ENCODE measurements at regions not wholly inside any gene's neighbourhood (a gene's known extent, or its start where the extent isn't known, plus 50 kb on each side); places are given as distances from the start of the nearest gene placed in this dataset.

DNA sequence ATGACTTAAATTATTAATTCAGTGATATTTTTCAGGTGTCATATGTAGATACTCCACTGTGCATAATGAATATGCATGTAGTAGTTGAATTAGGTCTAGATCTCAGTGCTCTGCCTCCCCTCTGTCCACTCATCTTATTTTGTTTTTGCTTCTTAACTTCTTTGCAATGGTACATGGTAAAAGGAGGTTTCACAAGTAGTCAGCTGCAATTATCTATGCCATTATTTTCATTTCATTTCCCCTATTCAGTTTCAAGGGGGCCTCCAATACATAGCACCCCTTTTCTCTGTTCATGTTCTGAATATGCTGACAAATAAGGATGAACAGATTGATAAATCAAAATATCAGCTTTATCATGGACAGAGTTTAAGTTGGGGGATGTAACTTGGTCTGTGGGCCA lies 511.6 kb upstream of the ZNF608 start:
- TF ChIP-seq, protein P1, sequence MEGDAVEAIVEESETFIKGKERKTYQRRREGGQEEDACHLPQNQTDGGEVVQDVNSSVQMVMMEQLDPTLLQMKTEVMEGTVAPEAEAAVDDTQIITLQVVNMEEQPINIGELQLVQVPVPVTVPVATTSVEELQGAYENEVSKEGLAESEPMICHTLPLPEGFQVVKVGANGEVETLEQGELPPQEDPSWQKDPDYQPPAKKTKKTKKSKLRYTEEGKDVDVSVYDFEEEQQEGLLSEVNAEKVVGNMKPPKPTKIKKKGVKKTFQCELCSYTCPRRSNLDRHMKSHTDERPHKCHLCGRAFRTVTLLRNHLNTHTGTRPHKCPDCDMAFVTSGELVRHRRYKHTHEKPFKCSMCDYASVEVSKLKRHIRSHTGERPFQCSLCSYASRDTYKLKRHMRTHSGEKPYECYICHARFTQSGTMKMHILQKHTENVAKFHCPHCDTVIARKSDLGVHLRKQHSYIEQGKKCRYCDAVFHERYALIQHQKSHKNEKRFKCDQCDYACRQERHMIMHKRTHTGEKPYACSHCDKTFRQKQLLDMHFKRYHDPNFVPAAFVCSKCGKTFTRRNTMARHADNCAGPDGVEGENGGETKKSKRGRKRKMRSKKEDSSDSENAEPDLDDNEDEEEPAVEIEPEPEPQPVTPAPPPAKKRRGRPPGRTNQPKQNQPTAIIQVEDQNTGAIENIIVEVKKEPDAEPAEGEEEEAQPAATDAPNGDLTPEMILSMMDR (IDR thresholded peaks at IDR 0.05; ENCODE audit: control extremely low read depth, extremely low read depth), result no peak
- DNase-seq, result no peak
- no peak for ATAC-seq (ENCODE audit: insufficient read depth, low FRiP score)
- peaks cover 0 to 10% (median 0%) of the 10 kb centered on the region in 5 donors for H3K4me1 ChIP-seq (ENCODE audit: control insufficient read depth in 5 of 5, insufficient read depth in 5 of 5, low read length in 5 of 5)
- H3K36me3 ChIP-seq (ENCODE audit: control insufficient read depth in 4 of 4, insufficient read depth in 4 of 4, low read length in 4 of 4), result no peaks in the 10 kb centered on the region
- H3K27ac ChIP-seq (ENCODE audit: low read depth in 1 of 2, low read length in 1 of 2), result no peak overlapping the region
- H3K9me3 ChIP-seq (ENCODE audit: control insufficient read depth in 4 of 4, insufficient read depth in 3 of 4, low read length in 3 of 4), result peaks cover 0 to 5% (median 1%) of the 10 kb centered on the region in 4 donors
- no peaks in the 10 kb centered on the region for H3K27me3 ChIP-seq (ENCODE audit: control insufficient read depth in 3 of 3, insufficient read depth in 3 of 3, low read length in 2 of 3)
- H3K9ac ChIP-seq (ENCODE audit: insufficient read depth in 1 of 2, low read length in 2 of 2), result no peak overlapping the region
- H3K4me3 ChIP-seq, result no peak overlapping the region

DNA sequence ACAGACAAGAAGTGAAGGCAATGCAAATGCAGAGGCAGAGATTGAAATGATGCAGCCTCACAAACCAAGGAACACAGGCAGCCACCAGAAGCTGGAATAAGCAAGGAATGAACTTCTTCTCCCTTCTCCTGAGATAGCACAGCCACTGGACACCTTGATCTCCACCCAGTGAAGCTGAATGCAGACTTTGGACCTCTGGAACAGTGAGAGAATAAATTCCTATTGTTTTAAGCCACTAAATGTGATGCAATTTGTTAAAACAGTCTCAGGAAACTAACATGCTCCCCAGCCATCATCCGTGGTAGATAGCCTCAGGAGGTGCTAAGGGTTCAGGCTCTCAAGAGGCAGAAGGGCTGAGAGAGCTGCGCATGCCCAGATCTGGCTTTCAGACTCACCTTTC lies 512.2 kb upstream of the ZNF608 start:
- DNase-seq (no peak), ATAC-seq (ENCODE audit: insufficient read depth, low FRiP score) (no peak)
- H3K27ac ChIP-seq (ENCODE audit: low read depth in 1 of 2, low read length in 1 of 2), result no peak overlapping the region
- peaks cover 0 to 10% (median 0%) of the 10 kb centered on the region in 5 donors for H3K4me1 ChIP-seq (ENCODE audit: control insufficient read depth in 5 of 5, insufficient read depth in 5 of 5, low read length in 5 of 5)
- H3K4me3 ChIP-seq, result no peak overlapping the region
- peaks cover 0 to 3% (median 1%) of the 10 kb centered on the region in 4 donors for H3K9me3 ChIP-seq (ENCODE audit: control insufficient read depth in 4 of 4, insufficient read depth in 3 of 4, low read length in 3 of 4)
- H3K27me3 ChIP-seq (ENCODE audit: control insufficient read depth in 3 of 3, insufficient read depth in 3 of 3, low read length in 2 of 3), result no peaks in the 10 kb centered on the region
- no peaks in the 10 kb centered on the region for H3K36me3 ChIP-seq (ENCODE audit: control insufficient read depth in 4 of 4, insufficient read depth in 4 of 4, low read length in 4 of 4)
- TF ChIP-seq, protein P1 (IDR thresholded peaks at IDR 0.05; ENCODE audit: control extremely low read depth, extremely low read depth), result no peak
- 69 to 82% methylated on average over 2 of the region's 2 CpGs for WGBS, 2 donors
- H3K9ac ChIP-seq (ENCODE audit: insufficient read depth in 1 of 2, low read length in 2 of 2), result no peak overlapping the region

DNA sequence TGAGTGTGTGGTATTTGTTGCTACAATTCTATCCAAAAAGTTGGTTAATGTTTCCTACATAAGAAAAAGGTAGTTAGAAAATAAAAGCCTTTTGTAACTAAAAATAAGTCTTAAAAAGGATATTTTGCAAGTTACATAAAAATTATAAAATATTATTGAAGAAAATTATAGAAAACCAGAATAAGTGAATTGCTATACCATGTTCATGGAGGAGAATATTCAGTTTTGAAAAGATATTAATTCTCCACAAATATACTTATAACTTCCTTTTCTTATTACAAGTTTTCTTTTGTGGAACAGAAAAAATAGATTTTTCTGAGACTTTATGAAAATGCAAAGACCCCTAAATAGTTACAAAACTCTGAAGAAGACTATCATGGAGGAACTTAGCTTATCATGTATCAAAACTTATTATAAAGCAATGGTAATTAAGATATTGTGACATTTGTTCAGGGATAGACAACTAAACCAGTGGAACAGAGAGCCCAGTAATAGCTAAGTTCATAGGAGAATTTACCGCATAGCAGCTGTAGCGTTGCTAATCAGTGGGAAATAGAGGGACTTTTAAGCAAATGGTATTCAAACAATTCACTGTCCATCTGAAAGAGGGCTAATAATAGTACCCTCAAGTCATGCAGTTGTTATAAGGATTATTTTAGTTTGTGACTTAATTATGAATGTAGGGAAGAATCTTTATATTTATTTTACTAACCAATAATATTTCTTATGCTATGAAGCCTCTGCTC lies 515.2 kb upstream of the ZNF608 start:
- Histone ChIP-seq H3K9ac (ENCODE audit: insufficient read depth in 1 of 2, low read length in 2 of 2) (no peak overlapping the region), H3K9me3 (ENCODE audit: control insufficient read depth in 4 of 4, insufficient read depth in 3 of 4, low read length in 3 of 4) (no peaks in the 10 kb centered on the region), H3K4me3 (no peak overlapping the region), H3K36me3 (ENCODE audit: control insufficient read depth in 4 of 4, insufficient read depth in 4 of 4, low read length in 4 of 4) (no peaks in the 10 kb centered on the region), H3K27me3 (ENCODE audit: control insufficient read depth in 3 of 3, insufficient read depth in 3 of 3, low read length in 2 of 3) (no peaks in the 10 kb centered on the region), H3K4me1 (ENCODE audit: control insufficient read depth in 5 of 5, insufficient read depth in 5 of 5, low read length in 5 of 5) (peaks cover 0 to 10% (median 0%) of the 10 kb centered on the region in 5 donors), H3K27ac (ENCODE audit: low read depth in 1 of 2, low read length in 1 of 2) (no peak overlapping the region)
- no peak for ATAC-seq (ENCODE audit: insufficient read depth, low FRiP score)
- no peak for DNase-seq
- TF ChIP-seq, protein P1 (IDR thresholded peaks at IDR 0.05; ENCODE audit: control extremely low read depth, extremely low read depth), result no peak
- WGBS, 2 donors, result 74 to 100% methylated on average over 2 of the region's 2 CpGs

DNA sequence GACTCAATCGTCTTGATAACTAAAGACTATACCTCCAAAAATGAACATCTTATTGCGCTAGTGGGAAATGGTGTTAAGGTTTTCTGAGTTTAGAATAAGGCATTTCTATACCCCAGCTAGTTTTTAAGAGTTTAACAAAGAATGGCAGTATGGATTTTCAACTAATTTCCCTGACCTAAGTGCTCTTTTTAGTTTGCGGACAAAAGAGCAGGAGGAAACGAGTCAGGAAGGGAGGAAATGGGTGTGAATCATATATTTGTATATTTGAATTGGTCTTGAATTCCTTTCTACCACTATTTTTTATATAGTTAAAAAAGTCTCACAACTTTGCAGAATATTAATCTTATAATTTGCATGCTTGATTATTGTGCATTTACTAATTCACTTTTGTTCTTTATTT lies 516.3 kb upstream of the ZNF608 start:
- Histone ChIP-seq H3K36me3 (ENCODE audit: control insufficient read depth in 4 of 4, insufficient read depth in 4 of 4, low read length in 4 of 4) (no peaks in the 10 kb centered on the region), H3K9ac (ENCODE audit: insufficient read depth in 1 of 2, low read length in 2 of 2) (no peak overlapping the region), H3K27me3 (ENCODE audit: control insufficient read depth in 3 of 3, insufficient read depth in 3 of 3, low read length in 2 of 3) (no peaks in the 10 kb centered on the region), H3K9me3 (ENCODE audit: control insufficient read depth in 4 of 4, insufficient read depth in 3 of 4, low read length in 3 of 4) (no peaks in the 10 kb centered on the region), H3K4me1 (ENCODE audit: control insufficient read depth in 5 of 5, insufficient read depth in 5 of 5, low read length in 5 of 5) (peaks cover 0 to 2% (median 0%) of the 10 kb centered on the region in 5 donors), H3K27ac (ENCODE audit: low read depth in 1 of 2, low read length in 1 of 2) (no peak overlapping the region), H3K4me3 (no peak overlapping the region)
- 73 to 82% methylated on average over 4 of the region's 4 CpGs for WGBS, 2 donors
- TF ChIP-seq, protein P1 (IDR thresholded peaks at IDR 0.05; ENCODE audit: control extremely low read depth, extremely low read depth), result no peak
- no peak for ATAC-seq (ENCODE audit: insufficient read depth, low FRiP score)
- no peak for DNase-seq

All from lung (tissue), 11 donors.